HCT116 (cell line): ENCODE measurements at regions not wholly inside any gene's neighbourhood (a gene's known extent, or its start where the extent isn't known, plus 50 kb on each side); places are given as distances from the start of the nearest gene placed in this dataset.
"Not testable (repeated sequence)": the region's sequence is repeated elsewhere in the genome, so short reads cannot be mapped to it uniquely, and the experiment has no call there.

Source experiments
- ATAC-seq: fragments of 200-7000 bp; cut with Tn5 transposase; 2 replicates; pipeline ENCODE4 v1.9.1; 2020; ENCODE audit warnings: mild to moderate bottlenecking, moderate library complexity
- BruUV-seq: library from RNA; stranded (reverse); fragments of 400-500 nt; replicated peaks from 2 replicates; lab custom pipeline; 2021; lab: Mats Ljungman, UMichigan
- CTCF ChIA-PET: fragments of 300-600 bp; sonication (Branson Sonifier 250); formaldehyde crosslinking; loops from one replicate; lab custom pipeline; 2021; ENCODE audit warnings: antibody characterized with exemption; lab: Charles Lee
- POLR2A ChIA-PET: fragments of 300-600, 350-600 bp; sonication (Branson Sonifier 250); formaldehyde crosslinking; loops from one replicate; lab custom pipeline; 2021; ENCODE audit warnings: antibody characterized with exemption; lab: Charles Lee
- RAD21 ChIA-PET, 2 experiments: fragments of 300-600 bp; sonication (Branson Sonifier 250); formaldehyde crosslinking; loops; one replicate each; lab custom pipeline; 2023; ENCODE audit warnings: low total read pairs in 2 of 2; ENCODE audit not compliant: uncharacterized antibody in 2 of 2, unreplicated experiment in 2 of 2, low non-redundant PET in 1 of 2; lab: Charles Lee
- DNase-seq: peaks from one replicate; pipeline ENCODE4 v3.0.0-alpha.2; 2010; ENCODE audit warnings: low read depth, low spot score
- H2AFZ ChIP-seq: fragments of 200-600 bp; shearing (Covaris generic), sonication (generic); 2 replicates; pipeline ENCODE4 v1.6.1; 2017; ENCODE audit warnings: low read depth, mixed run types, mixed read lengths, antibody characterized with exemption, low read length; ENCODE audit not compliant: poor library complexity, severe bottlenecking
- H3K27ac ChIP-seq: 2 replicates; pipeline ENCODE4 v1.5.1; 2012; ENCODE audit warnings: low read depth, low read length
- H3K27me3 ChIP-seq: fragments of 200-600 bp; sonication (generic); 2 replicates; pipeline ENCODE4 v1.6.1; 2016; ENCODE audit warnings: mixed run types, low read length, mixed read lengths; ENCODE audit not compliant: insufficient read depth
- H3K36me3 ChIP-seq, 2 experiments: fragments of 200-500 bp in 1 of 2; fragments of 200-600 bp in 1 of 2; sonication (Bioruptor generic) in 1 of 2; sonication (generic) in 1 of 2; 2 replicates each; pipeline versions ENCODE4 v1.5.1 to v1.6.1; 2014 to 2016; ENCODE audit warnings: low read length in 2 of 2, inconsistent platforms in 1 of 2, mixed read lengths in 1 of 2, mixed run types in 1 of 2; ENCODE audit not compliant: insufficient read depth in 2 of 2, control insufficient read depth in 1 of 2
- H3K4me1 ChIP-seq, 2 experiments: fragments of 200-600 bp in 1 of 2; sonication (generic) in 1 of 2; 2 replicates each; pipeline versions ENCODE4 v1.5.1 to v1.6.1; 2012 to 2017; ENCODE audit warnings: low read length in 2 of 2, inconsistent platforms in 1 of 2, mild to moderate bottlenecking in 1 of 2, mixed read lengths in 1 of 2, mixed run types in 1 of 2, moderate library complexity in 1 of 2; ENCODE audit not compliant: insufficient read depth in 2 of 2, control insufficient read depth in 1 of 2
- H3K4me2 ChIP-seq: fragments of 200-600 bp; sonication (generic); 2 replicates; pipeline ENCODE4 v1.6.1; 2017; ENCODE audit warnings: mixed run types, low read length, mixed read lengths
- H3K4me3 ChIP-seq, 2 experiments: fragments of 200-600 bp in 1 of 2; sonication (generic) in 1 of 2; replicated peaks in 1 of 2; 2 replicates each; pipeline ENCODE4 v1.5.1; 2011 to 2016; ENCODE audit warnings: low read length in 2 of 2, control low read depth in 1 of 2, low read depth in 1 of 2, mild to moderate bottlenecking in 1 of 2, mixed read lengths in 1 of 2, mixed run types in 1 of 2
- H3K79me2 ChIP-seq: fragments of 200-600 bp; sonication (generic); 2 replicates; pipeline ENCODE4 v1.6.1; 2017; ENCODE audit warnings: mild to moderate bottlenecking, mixed run types, low read length, moderate library complexity, mixed read lengths; ENCODE audit not compliant: insufficient read depth
- H3K9ac ChIP-seq: fragments of 200-600 bp; sonication (generic); 2 replicates; pipeline ENCODE4 v1.6.1; 2016; ENCODE audit warnings: low read length, mixed read lengths
- H3K9me2 ChIP-seq: fragments of 200-600 bp; sonication (generic), shearing (Covaris generic); 2 replicates; pipeline ENCODE4 v1.6.1; 2017; ENCODE audit warnings: mixed run types, mild to moderate bottlenecking, moderate library complexity; ENCODE audit not compliant: insufficient read depth
- H3K9me3 ChIP-seq, 2 experiments: fragments of 200-500 bp in 1 of 2; fragments of 200-600 bp in 1 of 2; sonication (Bioruptor generic) in 1 of 2; sonication (generic) in 1 of 2; 2 replicates each; pipeline ENCODE4 v1.6.1; 2014 to 2017; ENCODE audit warnings: low read length in 2 of 2, mixed read lengths in 2 of 2, inconsistent platforms in 1 of 2, low read depth in 1 of 2, mild to moderate bottlenecking in 1 of 2, mixed run types in 1 of 2, moderate library complexity in 1 of 2; ENCODE audit not compliant: control insufficient read depth in 1 of 2, insufficient read depth in 1 of 2
- H4K20me1 ChIP-seq: fragments of 200-600 bp; sonication (generic), shearing (Covaris generic); 2 replicates; pipeline ENCODE4 v1.6.1; 2017; ENCODE audit warnings: mixed run types, mild to moderate bottlenecking, moderate library complexity; ENCODE audit not compliant: insufficient read depth
- ZBTB33 ChIP-seq: IDR thresholded peaks from 2 replicates; pipeline ENCODE4 v1.6.1; 2011; ENCODE audit warnings: mild to moderate bottlenecking, low read length, moderate library complexity; ENCODE audit not compliant: insufficient replicate concordance; ENCODE audit errors: extremely low read depth
- intact Hi-C: fragments of 100-400 bp; cut with micrococcal nuclease; formaldehyde crosslinking; loops from 2 replicates; pipeline ENCODE4 v1.10.0; 2022

GRCh38 chr1:145545055-145545454, 62.7 kb upstream of the GPR89A start (continued):
- no peak for TF ChIP-seq ZBTB33

- H3K9me3 ChIP-seq, result not testable (repeated sequence)
Observed at GRCh38 chr1:145541685-145542084, 66.1 kb upstream of the GPR89A start.

GRCh38 chr1:145541246-145541645, 66.5 kb upstream of the GPR89A start:
- intact Hi-C loops, H3K9me3 ChIP-seq, POLR2A ChIA-PET, CTCF ChIA-PET, RAD21 ChIA-PET, H4K20me1 ChIP-seq, BruUV-seq, H3K36me3 ChIP-seq, H3K9me2 ChIP-seq, H3K79me2 ChIP-seq, H3K27me3 ChIP-seq: not testable (repeated sequence)
- Histone ChIP-seq H3K27ac (peak overlapping the region; percentile 37; the same call in 1 of the 2 replicates), H2AFZ (peak overlapping the region; percentile 82), H3K9ac (peak overlapping the region; percentile 8; the same call in 1 of the 2 replicates), H3K4me3 (peak overlapping the region; percentile 17 to 51; a peak in 3 of 4 replicates), H3K4me2 (peak overlapping the region; percentile 75), H3K4me1 (peaks cover 2 to 15% of the 10 kb centered on the region in 2 experiments; a peak in 3 of 4 replicates)
- ATAC-seq, result peak; percentile 92
- peak; percentile 7 for DNase-seq

More at GRCh38 chr1:145541685-145542084, 66.1 kb upstream of the GPR89A start:
- H3K79me2 ChIP-seq, intact Hi-C loops, CTCF ChIA-PET, POLR2A ChIA-PET, H4K20me1 ChIP-seq, RAD21 ChIA-PET, H3K27me3 ChIP-seq, H3K9me2 ChIP-seq, H3K9ac ChIP-seq, DNase-seq, H3K36me3 ChIP-seq, BruUV-seq: not testable (repeated sequence)
- Histone ChIP-seq H3K4me2 (peak overlapping the region; percentile 75), H3K4me3 (peak overlapping the region; percentile 15 to 51; a peak in 3 of 4 replicates), H2AFZ (peak overlapping the region; percentile 88), H3K4me1 (peaks cover 2 to 15% of the 10 kb centered on the region in 2 experiments; a peak in 3 of 4 replicates), H3K27ac (peak overlapping the region; percentile 37; the same call in 1 of the 2 replicates)
- ATAC-seq, result peak; percentile 65

GRCh38 chr1:145538118-145538882, 69.5 kb upstream of the GPR89A start:
- H3K36me3 ChIP-seq, H3K27ac ChIP-seq, POLR2A ChIA-PET, H2AFZ ChIP-seq, H4K20me1 ChIP-seq, ATAC-seq, H3K27me3 ChIP-seq, H3K4me2 ChIP-seq, H3K9me3 ChIP-seq, H3K4me3 ChIP-seq, DNase-seq, BruUV-seq, CTCF ChIA-PET, RAD21 ChIA-PET, H3K9ac ChIP-seq, intact Hi-C loops, H3K79me2 ChIP-seq, H3K9me2 ChIP-seq: not testable (repeated sequence)
- H3K4me1 ChIP-seq, result peaks cover 2 to 15% of the 10 kb centered on the region in 2 experiments; a peak in 3 of 4 replicates
